Type B pancreatic cell (in vitro differentiated cells): ENCODE measurements at regions not wholly inside any gene's neighbourhood (a gene's known extent, or its start where the extent isn't known, plus 50 kb on each side); places are given as distances from the start of the nearest gene placed in this dataset.

Source experiments
- DNase-seq: peaks from one replicate; pipeline ENCODE4 v3.0.0; 2021; ENCODE audit warnings: mixed read lengths; ENCODE audit not compliant: unreplicated experiment; ENCODE audit errors: extremely low spot score
- H3K27ac Mint-ChIP-seq: 2 replicates; pipeline ENCODE4 v1.8.0; 2021; ENCODE audit warnings: mild to moderate bottlenecking, mixed read lengths
- H3K27me3 Mint-ChIP-seq: 2 replicates; pipeline ENCODE4 v1.8.0; 2021; ENCODE audit warnings: mixed read lengths
- H3K36me3 Mint-ChIP-seq: 2 replicates; pipeline ENCODE4 v1.8.0; 2021; ENCODE audit warnings: mixed read lengths
- H3K4me1 Mint-ChIP-seq: one replicate; pipeline ENCODE4 v1.8.0; 2021; ENCODE audit warnings: mixed read lengths; ENCODE audit not compliant: unreplicated experiment
- H3K4me3 Mint-ChIP-seq: 2 replicates; pipeline ENCODE4 v1.8.0; 2021; ENCODE audit warnings: mild to moderate bottlenecking, mixed read lengths
- H3K9me3 Mint-ChIP-seq: 2 replicates; pipeline ENCODE4 v1.8.0; 2021; ENCODE audit warnings: mixed read lengths
- TF ChIP-seq, protein P1 (sequence below): fragments of 200-600 bp; sonication (generic); conservative IDR thresholded peaks from 2 replicates; pipeline ENCODE4 v1.5.0; 2021; ENCODE audit warnings: antibody characterized with exemption, mild to moderate bottlenecking

DNA sequence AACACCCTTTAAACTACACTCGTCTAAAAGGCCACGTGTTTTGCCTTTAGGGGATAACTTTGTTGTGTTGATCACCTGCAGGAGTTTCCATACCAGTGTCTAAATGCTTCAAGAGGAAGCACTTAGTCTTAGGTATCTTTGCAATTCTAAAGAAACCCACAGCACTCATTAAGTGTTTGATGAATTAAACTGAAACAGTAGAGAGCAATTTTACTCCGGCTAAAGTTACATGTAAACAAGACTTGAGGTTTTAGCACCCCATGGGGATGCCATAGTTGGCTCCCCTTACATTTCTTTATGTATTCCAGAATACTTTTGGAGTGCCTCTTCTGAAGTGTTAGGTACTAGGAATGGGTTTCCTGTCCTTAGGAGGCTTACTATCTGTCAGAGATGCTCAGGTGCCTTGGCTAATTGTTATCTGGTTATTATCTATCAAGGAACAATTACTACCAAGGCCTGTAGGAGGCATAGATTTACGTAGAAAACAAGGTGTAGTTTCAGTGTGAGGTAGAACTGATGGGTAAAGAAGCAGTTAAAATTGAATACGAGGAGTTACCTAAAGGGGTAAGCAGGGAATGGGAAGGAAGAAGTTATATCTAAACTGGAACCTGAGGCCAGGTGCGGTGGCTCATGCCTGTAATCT, 176.8 kb upstream of the SAMSN1 start:
- Mint-ChIP-seq H3K27me3 (no peaks in the 10 kb centered on the region), H3K9me3 (no peaks in the 10 kb centered on the region), H3K27ac (no peak overlapping the region), H3K4me1 (no peaks in the 10 kb centered on the region), H3K36me3 (no peaks in the 10 kb centered on the region), H3K4me3 (no peak overlapping the region)
- TF ChIP-seq, protein P1, sequence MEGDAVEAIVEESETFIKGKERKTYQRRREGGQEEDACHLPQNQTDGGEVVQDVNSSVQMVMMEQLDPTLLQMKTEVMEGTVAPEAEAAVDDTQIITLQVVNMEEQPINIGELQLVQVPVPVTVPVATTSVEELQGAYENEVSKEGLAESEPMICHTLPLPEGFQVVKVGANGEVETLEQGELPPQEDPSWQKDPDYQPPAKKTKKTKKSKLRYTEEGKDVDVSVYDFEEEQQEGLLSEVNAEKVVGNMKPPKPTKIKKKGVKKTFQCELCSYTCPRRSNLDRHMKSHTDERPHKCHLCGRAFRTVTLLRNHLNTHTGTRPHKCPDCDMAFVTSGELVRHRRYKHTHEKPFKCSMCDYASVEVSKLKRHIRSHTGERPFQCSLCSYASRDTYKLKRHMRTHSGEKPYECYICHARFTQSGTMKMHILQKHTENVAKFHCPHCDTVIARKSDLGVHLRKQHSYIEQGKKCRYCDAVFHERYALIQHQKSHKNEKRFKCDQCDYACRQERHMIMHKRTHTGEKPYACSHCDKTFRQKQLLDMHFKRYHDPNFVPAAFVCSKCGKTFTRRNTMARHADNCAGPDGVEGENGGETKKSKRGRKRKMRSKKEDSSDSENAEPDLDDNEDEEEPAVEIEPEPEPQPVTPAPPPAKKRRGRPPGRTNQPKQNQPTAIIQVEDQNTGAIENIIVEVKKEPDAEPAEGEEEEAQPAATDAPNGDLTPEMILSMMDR, result no peak
- DNase-seq, result no peak

DNA sequence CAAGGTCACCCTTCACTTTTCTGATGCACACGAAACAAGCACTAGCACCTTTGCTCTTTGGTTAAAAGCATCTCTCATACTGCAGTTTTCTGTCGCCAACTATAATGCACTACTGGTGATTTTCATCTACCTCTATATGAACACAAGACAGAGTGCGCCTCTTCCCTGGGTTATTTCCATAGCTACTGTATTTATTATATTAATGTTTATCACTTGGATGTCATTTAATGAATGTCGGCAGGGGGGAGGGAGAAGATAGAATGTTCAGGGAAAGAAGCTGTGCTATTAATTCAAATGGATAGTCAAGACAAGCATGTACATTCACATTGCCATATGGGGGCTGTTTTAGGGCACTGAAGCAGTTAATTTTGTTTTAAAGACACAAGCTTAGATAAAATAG, 174.1 kb upstream of the SAMSN1 start:
- TF ChIP-seq, protein P1, result no peak
- Mint-ChIP-seq H3K4me1 (no peaks in the 10 kb centered on the region), H3K27ac (no peak overlapping the region), H3K4me3 (no peak overlapping the region), H3K36me3 (no peaks in the 10 kb centered on the region), H3K27me3 (no peaks in the 10 kb centered on the region), H3K9me3 (peaks cover 5% of the 10 kb centered on the region)
- DNase-seq, result no peak

DNA sequence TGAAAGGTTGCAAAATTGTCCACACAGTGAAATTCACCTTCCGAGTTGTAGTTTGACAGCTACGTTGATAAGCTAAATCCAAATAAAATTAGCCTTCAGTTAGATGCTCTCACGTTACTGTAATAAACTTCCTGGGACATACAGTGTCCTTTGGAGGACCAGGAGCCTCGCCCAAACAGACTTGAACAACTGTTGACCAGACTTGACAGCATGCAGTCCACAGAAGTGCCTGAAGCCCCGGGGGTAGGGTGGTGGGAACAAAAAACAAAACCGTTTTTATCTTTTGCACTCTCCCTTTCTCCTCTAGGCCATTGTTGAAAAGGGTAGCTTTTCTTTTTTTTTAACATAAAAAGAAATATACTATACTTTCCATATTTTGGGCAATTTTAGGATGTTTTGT, 172.8 kb upstream of the SAMSN1 start:
- H3K4me1 Mint-ChIP-seq, result no peaks in the 10 kb centered on the region
- no peak overlapping the region for H3K27ac Mint-ChIP-seq
- H3K27me3 Mint-ChIP-seq, result no peaks in the 10 kb centered on the region
- H3K9me3 Mint-ChIP-seq, result peaks cover 11% of the 10 kb centered on the region
- H3K4me3 Mint-ChIP-seq, result no peak overlapping the region
- TF ChIP-seq, protein P1, result no peak
- no peaks in the 10 kb centered on the region for H3K36me3 Mint-ChIP-seq
- DNase-seq, result no peak

DNA sequence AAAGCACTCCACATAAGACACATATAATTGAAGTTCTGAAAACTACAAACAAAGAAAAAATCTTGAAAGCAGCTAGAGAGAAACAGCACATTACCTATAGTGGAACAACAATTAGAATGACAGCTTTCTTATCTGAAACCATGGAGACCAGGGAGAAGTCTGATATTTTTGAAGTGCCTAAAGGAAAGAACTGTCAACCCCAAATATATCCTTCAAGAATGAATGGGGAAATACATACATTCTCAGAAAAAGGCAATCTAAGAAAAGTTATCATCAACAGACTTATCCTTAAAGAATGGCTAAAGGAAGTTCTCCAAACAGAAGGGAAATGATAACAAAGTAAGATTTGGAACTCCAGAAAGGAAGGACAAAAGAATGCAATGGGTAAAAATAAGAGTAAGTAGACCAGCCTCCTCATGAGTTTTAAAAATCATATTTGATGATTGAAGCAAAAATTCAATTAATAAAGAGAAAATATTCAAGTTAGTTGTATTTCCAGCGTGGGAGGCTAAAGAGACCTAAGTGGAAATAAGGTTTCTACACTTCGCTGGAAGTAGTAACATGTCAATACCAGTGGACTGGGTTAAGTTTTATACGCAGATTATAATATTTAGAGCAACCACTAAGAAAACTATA, 170.8 kb upstream of the SAMSN1 start:
- TF ChIP-seq, protein P1, result no peak
- Mint-ChIP-seq H3K9me3 (peaks cover 20% of the 10 kb centered on the region), H3K4me3 (no peak overlapping the region), H3K4me1 (no peaks in the 10 kb centered on the region), H3K27ac (no peak overlapping the region), H3K27me3 (no peaks in the 10 kb centered on the region), H3K36me3 (no peaks in the 10 kb centered on the region)
- DNase-seq, result no peak

DNA sequence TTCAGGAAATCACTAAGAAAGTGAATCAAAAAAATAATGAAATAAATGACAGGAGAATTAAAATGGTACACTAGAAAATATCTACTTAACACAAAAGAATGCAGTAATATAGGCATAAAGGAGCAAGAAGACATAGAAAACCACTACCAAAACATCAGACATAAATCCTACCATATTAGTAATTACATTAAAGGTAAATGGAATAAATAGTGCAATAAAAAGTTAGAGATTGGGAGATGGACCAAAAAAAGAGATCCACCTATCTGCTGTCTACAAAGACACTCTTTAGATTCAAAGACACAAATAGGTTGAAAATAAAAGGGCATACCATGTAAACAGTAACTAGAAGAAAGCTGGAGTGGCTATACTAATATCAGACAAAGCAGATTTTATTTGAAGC, 167.0 kb upstream of the SAMSN1 start:
- no peaks in the 10 kb centered on the region for H3K4me1 Mint-ChIP-seq
- peaks cover 25% of the 10 kb centered on the region for H3K9me3 Mint-ChIP-seq
- no peaks in the 10 kb centered on the region for H3K27me3 Mint-ChIP-seq
- H3K36me3 Mint-ChIP-seq, result no peaks in the 10 kb centered on the region
- H3K27ac Mint-ChIP-seq, result no peak overlapping the region
- no peak overlapping the region for H3K4me3 Mint-ChIP-seq
- TF ChIP-seq, protein P1, result no peak
- no peak for DNase-seq
